Caco-2 (cell line): ENCODE measurements at regions not wholly inside any gene's neighbourhood (a gene's known extent, or its start where the extent isn't known, plus 50 kb on each side); places are given as distances from the start of the nearest gene placed in this dataset.

Source experiments
- BruUV-seq: library from RNA; stranded (reverse); fragments of 400-500 nt; replicated peaks from 2 replicates; lab custom pipeline; 2021; lab: Mats Ljungman, UMichigan
- CTCF ChIA-PET: fragments of 300-600 bp; sonication (Branson Sonifier 250); formaldehyde crosslinking; loops from one replicate; lab custom pipeline; 2022; ENCODE audit warnings: antibody characterized with exemption; lab: Charles Lee
- POLR2A ChIA-PET: fragments of 300-600 bp; sonication (Branson Sonifier 250); formaldehyde crosslinking; loops from one replicate; lab custom pipeline; 2022; ENCODE audit warnings: antibody characterized with exemption; lab: Charles Lee
- DNase-seq, 2 experiments: peaks; one replicate each; pipeline versions ENCODE4 v3.0.0 to v3.0.0-alpha.2; 2020 to 2022
- H3K27me3 ChIP-seq: replicated peaks from 2 replicates; pipeline ENCODE4 v1.6.0; 2011; ENCODE audit warnings: low read length; ENCODE audit not compliant: control insufficient read depth, insufficient read depth
- H3K36me3 ChIP-seq: 2 replicates; pipeline ENCODE4 v1.5.1; 2011; ENCODE audit warnings: low read length; ENCODE audit not compliant: control insufficient read depth, insufficient read depth
- H3K4me1 ChIP-seq: fragments of 250-450 bp; sonication (Bioruptor Pico); 2 replicates; pipeline ENCODE4 v1.5.1; 2020; ENCODE audit warnings: mild to moderate bottlenecking
- H3K4me3 ChIP-seq: 2 replicates; pipeline ENCODE4 v1.5.1; 2011; ENCODE audit warnings: low read depth, mild to moderate bottlenecking, control low read depth, low read length
- H3K9me3 ChIP-seq: fragments of 250-450 bp; sonication (Bioruptor Pico); 2 replicates; pipeline ENCODE4 v1.5.1; 2020; ENCODE audit warnings: mild to moderate bottlenecking, moderate library complexity
- H3K27ac Mint-ChIP-seq: one replicate; pipeline ENCODE4 v1.8.0; 2022; ENCODE audit warnings: mixed read lengths; ENCODE audit not compliant: unreplicated experiment
- H3K27me3 Mint-ChIP-seq: one replicate; pipeline ENCODE4 v1.8.0; 2022; ENCODE audit warnings: mixed read lengths; ENCODE audit not compliant: insufficient read depth, unreplicated experiment
- H3K36me3 Mint-ChIP-seq: one replicate; pipeline ENCODE4 v1.8.0; 2022; ENCODE audit warnings: mild to moderate bottlenecking, mixed read lengths; ENCODE audit not compliant: insufficient read depth, unreplicated experiment
- H3K4me1 Mint-ChIP-seq: one replicate; pipeline ENCODE4 v1.8.0; 2022; ENCODE audit warnings: low read depth, mixed read lengths; ENCODE audit not compliant: unreplicated experiment
- H3K4me3 Mint-ChIP-seq: one replicate; pipeline ENCODE4 v1.8.0; 2022; ENCODE audit warnings: mild to moderate bottlenecking, moderate library complexity, mixed read lengths; ENCODE audit not compliant: unreplicated experiment
- H3K9me3 Mint-ChIP-seq: one replicate; pipeline ENCODE4 v1.8.0; 2022; ENCODE audit warnings: mixed read lengths; ENCODE audit not compliant: unreplicated experiment
- intact Hi-C: fragments of 100-400 bp; cut with micrococcal nuclease; formaldehyde crosslinking; loops from one replicate; pipeline ENCODE4 v1.10.0; 2022; ENCODE audit not compliant: unreplicated experiment
- TF ChIP-seq, protein P1 (sequence below), 2 experiments: fragments of 200-600 bp in 1 of 2; IDR thresholded peaks; 1 replicate in 1 of 2; 2 replicates in 1 of 2; pipeline versions ENCODE4 v1.5.1 to v1.8.0; 2011 to 2022; ENCODE audit warnings: antibody characterized with exemption in 1 of 2, control low read depth in 1 of 2, inconsistent platforms in 1 of 2, low read depth in 1 of 2, low read length in 1 of 2, mild to moderate bottlenecking in 1 of 2, moderate library complexity in 1 of 2; ENCODE audit not compliant: insufficient read depth in 1 of 2, severe bottlenecking in 1 of 2, unreplicated experiment in 1 of 2

DNA sequence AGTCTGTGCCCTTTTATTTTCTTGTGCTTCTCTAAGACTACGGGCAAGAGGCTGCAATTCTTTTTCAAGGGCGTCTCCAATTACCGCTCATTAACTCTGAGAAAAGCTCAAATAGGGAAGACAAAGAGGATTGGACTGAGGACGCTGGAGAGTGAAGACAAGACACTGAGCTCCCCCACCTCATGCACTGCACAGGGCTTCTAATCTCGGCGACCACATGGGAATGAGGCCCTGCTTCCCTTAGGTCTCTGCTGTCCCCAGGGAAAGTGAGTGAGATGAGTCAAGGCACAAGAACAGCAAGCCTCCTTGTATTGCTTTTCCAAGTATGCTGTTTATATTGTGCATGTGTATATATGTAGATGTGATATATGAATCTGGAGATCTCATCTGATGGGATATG, 392.2 kb upstream of the CFAP20DC start:
- Histone ChIP-seq H3K27me3 (no peaks in the 10 kb centered on the region), H3K4me1 (no peaks in the 10 kb centered on the region), H3K4me3 (no peak overlapping the region), H3K9me3 (no peaks in the 10 kb centered on the region), H3K36me3 (no peaks in the 10 kb centered on the region)
- Mint-ChIP-seq H3K27ac (no peak overlapping the region), H3K36me3 (no peaks in the 10 kb centered on the region), H3K4me1 (no peaks in the 10 kb centered on the region), H3K9me3 (no peaks in the 10 kb centered on the region), H3K4me3 (no peak overlapping the region), H3K27me3 (peaks cover 11% of the 10 kb centered on the region)
- intact Hi-C loops = loop anchor here (5.0 kb wide), 1 partner anchor 130 kb away; no protein-coding TSS in a partner anchor
- ChIA-PET CTCF (no interaction called here), POLR2A (no interaction called here)
- no peak for DNase-seq
- BruUV-seq = no TSS peak
- TF ChIP-seq, protein P1, sequence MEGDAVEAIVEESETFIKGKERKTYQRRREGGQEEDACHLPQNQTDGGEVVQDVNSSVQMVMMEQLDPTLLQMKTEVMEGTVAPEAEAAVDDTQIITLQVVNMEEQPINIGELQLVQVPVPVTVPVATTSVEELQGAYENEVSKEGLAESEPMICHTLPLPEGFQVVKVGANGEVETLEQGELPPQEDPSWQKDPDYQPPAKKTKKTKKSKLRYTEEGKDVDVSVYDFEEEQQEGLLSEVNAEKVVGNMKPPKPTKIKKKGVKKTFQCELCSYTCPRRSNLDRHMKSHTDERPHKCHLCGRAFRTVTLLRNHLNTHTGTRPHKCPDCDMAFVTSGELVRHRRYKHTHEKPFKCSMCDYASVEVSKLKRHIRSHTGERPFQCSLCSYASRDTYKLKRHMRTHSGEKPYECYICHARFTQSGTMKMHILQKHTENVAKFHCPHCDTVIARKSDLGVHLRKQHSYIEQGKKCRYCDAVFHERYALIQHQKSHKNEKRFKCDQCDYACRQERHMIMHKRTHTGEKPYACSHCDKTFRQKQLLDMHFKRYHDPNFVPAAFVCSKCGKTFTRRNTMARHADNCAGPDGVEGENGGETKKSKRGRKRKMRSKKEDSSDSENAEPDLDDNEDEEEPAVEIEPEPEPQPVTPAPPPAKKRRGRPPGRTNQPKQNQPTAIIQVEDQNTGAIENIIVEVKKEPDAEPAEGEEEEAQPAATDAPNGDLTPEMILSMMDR (IDR thresholded peaks at IDR 0.05; ENCODE audit: insufficient read depth in 1 of 2, low read depth in 1 of 2, low read length in 1 of 2, severe bottlenecking in 1 of 2, unreplicated experiment in 1 of 2) = no peak

DNA sequence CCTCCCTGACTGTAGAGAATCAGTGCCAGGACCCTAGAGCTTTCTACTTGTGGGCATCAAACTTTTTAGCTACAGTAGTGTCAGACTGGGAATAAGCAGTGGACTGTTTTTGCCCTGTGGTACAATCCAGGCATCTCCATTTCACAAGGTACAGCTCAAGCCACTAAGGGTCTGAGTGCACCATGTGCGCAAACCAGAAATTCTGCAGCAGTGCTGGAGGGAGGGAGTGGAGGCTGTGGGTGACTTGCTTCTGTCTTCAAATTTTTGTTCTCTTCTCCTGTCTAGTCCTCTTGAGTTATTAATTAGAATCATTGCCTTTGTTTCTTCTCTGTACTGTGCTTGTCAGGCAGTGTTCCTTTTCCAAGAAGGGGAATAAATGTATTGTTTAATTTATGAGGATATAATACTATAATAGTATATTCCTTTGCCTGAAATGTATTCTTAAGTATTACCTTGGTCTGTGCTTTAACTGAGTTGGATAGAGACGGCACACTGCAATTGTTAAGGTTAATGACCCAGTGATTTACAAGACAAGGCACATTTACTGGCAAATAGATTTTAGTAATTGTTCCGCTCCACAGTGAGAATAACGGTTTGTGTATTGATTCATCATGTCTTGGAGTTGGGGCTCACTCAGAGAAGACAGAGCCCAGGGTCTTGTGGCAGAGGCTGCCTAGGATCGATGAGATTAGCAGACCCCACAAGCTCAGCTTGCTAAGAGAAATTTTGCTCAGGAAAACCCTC, 390.6 kb upstream of the CFAP20DC start:
- Histone ChIP-seq H3K4me3 (no peak overlapping the region), H3K36me3 (no peaks in the 10 kb centered on the region), H3K27me3 (no peaks in the 10 kb centered on the region), H3K4me1 (no peaks in the 10 kb centered on the region), H3K9me3 (no peaks in the 10 kb centered on the region)
- H3K36me3 Mint-ChIP-seq = no peaks in the 10 kb centered on the region
- H3K27ac Mint-ChIP-seq = no peak overlapping the region
- POLR2A ChIA-PET = no interaction called here
- CTCF ChIA-PET = interaction anchor here (2.6 kb wide), 1 partner anchor 127 kb away, joined by 11 read pairs; no protein-coding TSS in a partner anchor
- TF ChIP-seq, protein P1 (IDR thresholded peaks at IDR 0.05; ENCODE audit: insufficient read depth in 1 of 2, low read depth in 1 of 2, low read length in 1 of 2, severe bottlenecking in 1 of 2, unreplicated experiment in 1 of 2) = no peak
- BruUV-seq = no TSS peak
- H3K9me3 Mint-ChIP-seq = no peaks in the 10 kb centered on the region
- no peak for DNase-seq
- no peak overlapping the region for H3K4me3 Mint-ChIP-seq
- intact Hi-C loops = loop anchor here (5.0 kb wide), 1 partner anchor 128 kb away; no protein-coding TSS in a partner anchor
- H3K4me1 Mint-ChIP-seq = no peaks in the 10 kb centered on the region
- H3K27me3 Mint-ChIP-seq = peaks cover 11% of the 10 kb centered on the region

DNA sequence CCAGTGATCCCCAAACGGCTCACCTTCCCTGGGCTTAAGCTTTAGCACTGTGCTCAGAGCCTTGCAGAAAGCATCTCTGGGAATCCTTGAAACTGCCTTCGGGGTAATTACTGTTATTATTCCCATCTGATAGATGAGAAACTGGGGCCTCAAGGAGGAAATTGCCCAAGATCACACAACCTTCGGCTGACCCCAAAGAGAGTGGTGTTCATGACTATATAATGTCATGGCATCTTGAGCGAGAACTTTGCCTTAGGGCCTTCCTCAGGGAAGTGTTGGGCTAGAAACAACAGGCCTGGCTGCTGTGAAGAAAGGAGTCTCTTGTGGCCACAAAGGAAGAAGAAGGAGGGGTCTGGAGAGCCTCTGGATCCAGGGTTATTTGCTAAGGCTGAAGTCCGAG, 388.7 kb upstream of the CFAP20DC start:
- Mint-ChIP-seq H3K4me3 (no peak overlapping the region), H3K27me3 (peaks cover 7% of the 10 kb centered on the region), H3K4me1 (no peaks in the 10 kb centered on the region), H3K27ac (no peak overlapping the region), H3K36me3 (no peaks in the 10 kb centered on the region), H3K9me3 (no peaks in the 10 kb centered on the region)
- Histone ChIP-seq H3K4me1 (no peaks in the 10 kb centered on the region), H3K9me3 (no peaks in the 10 kb centered on the region), H3K4me3 (no peak overlapping the region), H3K27me3 (no peaks in the 10 kb centered on the region), H3K36me3 (no peaks in the 10 kb centered on the region)
- TF ChIP-seq, protein P1 (IDR thresholded peaks at IDR 0.05; ENCODE audit: insufficient read depth in 1 of 2, low read depth in 1 of 2, low read length in 1 of 2, severe bottlenecking in 1 of 2, unreplicated experiment in 1 of 2) = no peak
- BruUV-seq = no TSS peak
- ChIA-PET CTCF (no interaction called here), POLR2A (no interaction called here)
- no peak for DNase-seq
- intact Hi-C loops = no loop called here
